ENCODE measurements at regions not wholly inside any gene's neighbourhood (a gene's known extent, or its start where the extent isn't known, plus 50 kb on each side); places are given as distances from the start of the nearest gene placed in this dataset.

GRCh38 chr11:119991669-119992068 is 146.2 kb downstream of the TRIM29 start:
- Histone ChIP-seq H3K79me2 (ENCODE audit: low read length) (no peaks in the 10 kb centered on the region), H3K4me3 (ENCODE audit: low read length) (no peak overlapping the region), H3K36me3 (replicated peaks; ENCODE audit: low read depth, low read length) (no peaks in the 10 kb centered on the region), H3K27ac (ENCODE audit: low read length) (no peak overlapping the region), H3K9me3 (ENCODE audit: insufficient read depth, low read length) (no peaks in the 10 kb centered on the region), H3K4me1 (ENCODE audit: low read length) (no peaks in the 10 kb centered on the region), H3K9ac (ENCODE audit: low read length) (no peak overlapping the region), H2AFZ (ENCODE audit: low read depth, low read length) (no peak overlapping the region), H3K27me3 (ENCODE audit: low read depth, low read length) (peaks cover 35% of the 10 kb centered on the region), H3K4me2 (ENCODE audit: low read length) (no peak overlapping the region), H4K20me1 (ENCODE audit: insufficient read depth, low read length) (no peaks in the 10 kb centered on the region)
- no peak for TF ChIP-seq EZH2phosphoT487 (IDR thresholded peaks at IDR 0.05; ENCODE audit: low read depth)
- no peak for TF ChIP-seq CTCF (IDR thresholded peaks at IDR 0.05; ENCODE audit: low read depth, low read length)

GRCh38 chr11:119991022-119991404 is 146.9 kb downstream of the TRIM29 start:
- TF ChIP-seq EZH2phosphoT487 (IDR thresholded peaks at IDR 0.05; ENCODE audit: low read depth) (no peak), CTCF (IDR thresholded peaks at IDR 0.05; ENCODE audit: low read depth, low read length) (no peak)
- Histone ChIP-seq H4K20me1 (ENCODE audit: insufficient read depth, low read length) (no peaks in the 10 kb centered on the region), H3K9ac (ENCODE audit: low read length) (no peak overlapping the region), H3K79me2 (ENCODE audit: low read length) (no peaks in the 10 kb centered on the region), H3K4me3 (ENCODE audit: low read length) (no peak overlapping the region), H3K27me3 (ENCODE audit: low read depth, low read length) (peaks cover 35% of the 10 kb centered on the region), H3K4me1 (ENCODE audit: low read length) (no peaks in the 10 kb centered on the region), H3K4me2 (ENCODE audit: low read length) (no peak overlapping the region), H3K36me3 (replicated peaks; ENCODE audit: low read depth, low read length) (no peaks in the 10 kb centered on the region), H2AFZ (ENCODE audit: low read depth, low read length) (no peak overlapping the region), H3K9me3 (ENCODE audit: insufficient read depth, low read length) (no peaks in the 10 kb centered on the region), H3K27ac (ENCODE audit: low read length) (no peak overlapping the region)

GRCh38 chr11:119990309-119991021 is 147.4 kb downstream of the TRIM29 start:
- H3K27me3 ChIP-seq (ENCODE audit: low read depth, low read length), result peaks cover 38% of the 10 kb centered on the region
- H3K36me3 ChIP-seq (replicated peaks; ENCODE audit: low read depth, low read length), result no peaks in the 10 kb centered on the region
- H3K4me2 ChIP-seq (ENCODE audit: low read length), result no peak overlapping the region
- no peak overlapping the region for H3K4me3 ChIP-seq (ENCODE audit: low read length)
- H3K9ac ChIP-seq (ENCODE audit: low read length), result no peak overlapping the region
- H3K9me3 ChIP-seq (ENCODE audit: insufficient read depth, low read length), result no peaks in the 10 kb centered on the region
- no peak overlapping the region for H3K27ac ChIP-seq (ENCODE audit: low read length)
- no peaks in the 10 kb centered on the region for H3K79me2 ChIP-seq (ENCODE audit: low read length)
- no peak for TF ChIP-seq CTCF (IDR thresholded peaks at IDR 0.05; ENCODE audit: low read depth, low read length)
- H4K20me1 ChIP-seq (ENCODE audit: insufficient read depth, low read length), result no peaks in the 10 kb centered on the region
- H2AFZ ChIP-seq (ENCODE audit: low read depth, low read length), result no peak overlapping the region
- no peaks in the 10 kb centered on the region for H3K4me1 ChIP-seq (ENCODE audit: low read length)

GRCh38 chr11:119989159-119989821 is 148.6 kb downstream of the TRIM29 start:
- Histone ChIP-seq H3K27ac (ENCODE audit: low read length) (no peak overlapping the region), H3K36me3 (replicated peaks; ENCODE audit: low read depth, low read length) (no peaks in the 10 kb centered on the region), H3K79me2 (ENCODE audit: low read length) (no peaks in the 10 kb centered on the region), H2AFZ (ENCODE audit: low read depth, low read length) (no peak overlapping the region), H3K27me3 (ENCODE audit: low read depth, low read length) (peaks cover 42% of the 10 kb centered on the region), H4K20me1 (ENCODE audit: insufficient read depth, low read length) (no peaks in the 10 kb centered on the region), H3K4me3 (ENCODE audit: low read length) (no peak overlapping the region), H3K9me3 (ENCODE audit: insufficient read depth, low read length) (no peaks in the 10 kb centered on the region), H3K9ac (ENCODE audit: low read length) (no peak overlapping the region), H3K4me1 (ENCODE audit: low read length) (no peaks in the 10 kb centered on the region), H3K4me2 (ENCODE audit: low read length) (no peak overlapping the region)
- TF ChIP-seq CTCF (IDR thresholded peaks at IDR 0.05; ENCODE audit: low read depth, low read length) (no peak), EZH2phosphoT487 (IDR thresholded peaks at IDR 0.05; ENCODE audit: low read depth) (no peak)
